Stimulated activated CD8-positive, alpha-beta memory T cell treated with anti-CD3 and anti-CD28 coated beads, Interleukin-12 subunit alpha, Interleukin-12 subunit beta, amount 100 ng/mL, for 24 hours (primary cell): ENCODE measurements at regions not wholly inside any gene's neighbourhood (a gene's known extent, or its start where the extent isn't known, plus 50 kb on each side); places are given as distances from the start of the nearest gene placed in this dataset.
"Not testable (repeated sequence)": the region's sequence is repeated elsewhere in the genome, so short reads cannot be mapped to it uniquely, and the experiment has no call there.

ENCODE experiments used
- DNase-seq: peaks from one replicate; pipeline ENCODE4 v3.0.0-alpha.2; 2020; ENCODE audit errors: extremely low read depth

DNA sequence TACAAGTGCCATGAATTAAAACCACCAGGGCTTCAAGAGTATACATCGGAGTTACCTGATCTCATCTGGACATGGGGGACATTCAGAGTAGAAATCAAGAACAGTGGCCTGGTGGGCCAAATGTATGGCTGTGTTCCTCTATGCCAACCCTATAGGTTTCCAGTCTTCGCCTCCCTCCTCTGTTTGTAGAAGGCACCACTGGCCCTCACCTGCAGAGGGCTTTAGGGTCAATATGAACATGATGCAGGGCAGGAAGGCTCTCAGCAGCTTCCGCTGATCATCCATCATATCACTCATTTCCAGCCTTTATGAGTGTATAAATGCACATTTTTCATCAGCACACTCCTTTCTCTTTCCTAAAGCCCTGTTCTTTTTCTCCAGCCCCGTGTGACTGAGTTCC lies 555.5 kb upstream of the BRINP1 start:
- no peak for DNase-seq

DNA sequence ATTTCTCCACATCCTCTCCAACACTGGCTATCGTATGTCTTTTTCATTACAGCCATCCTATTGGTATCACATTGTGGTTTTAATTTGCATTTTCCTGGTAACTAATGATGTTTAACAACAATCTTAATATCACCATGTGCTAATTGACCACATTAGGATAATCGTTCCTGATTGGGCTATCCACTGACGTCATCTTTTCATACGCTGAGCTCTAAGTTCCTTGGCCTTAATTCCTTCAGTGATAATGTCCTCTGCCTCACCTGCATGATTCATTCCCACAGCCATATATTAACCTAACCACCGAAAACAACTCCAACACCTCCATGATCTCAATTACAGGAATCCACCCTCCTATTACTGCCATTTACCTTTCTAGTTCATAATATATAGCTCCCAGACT lies 547.9 kb upstream of the BRINP1 start:
- DNase-seq: no peak

DNA sequence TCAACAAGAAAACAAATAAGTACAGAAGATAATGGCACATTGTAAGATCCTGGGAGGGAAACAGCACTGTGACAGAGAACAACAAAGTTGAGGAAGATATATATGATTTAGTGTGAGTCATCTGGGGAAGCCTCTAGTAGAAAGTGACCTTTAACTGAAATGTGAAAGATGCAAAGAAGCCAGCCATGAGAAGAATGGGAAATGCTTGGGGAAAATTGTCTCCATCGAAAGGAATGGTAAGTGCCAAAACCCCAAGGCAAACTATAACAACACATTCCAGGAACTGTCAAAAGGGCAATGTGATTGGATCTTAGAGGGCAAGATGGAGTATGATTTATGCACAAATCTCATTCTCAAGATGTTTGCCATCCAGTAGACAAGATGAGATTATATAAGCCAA lies 537.8 kb upstream of the BRINP1 start:
- DNase-seq: no peak

DNA sequence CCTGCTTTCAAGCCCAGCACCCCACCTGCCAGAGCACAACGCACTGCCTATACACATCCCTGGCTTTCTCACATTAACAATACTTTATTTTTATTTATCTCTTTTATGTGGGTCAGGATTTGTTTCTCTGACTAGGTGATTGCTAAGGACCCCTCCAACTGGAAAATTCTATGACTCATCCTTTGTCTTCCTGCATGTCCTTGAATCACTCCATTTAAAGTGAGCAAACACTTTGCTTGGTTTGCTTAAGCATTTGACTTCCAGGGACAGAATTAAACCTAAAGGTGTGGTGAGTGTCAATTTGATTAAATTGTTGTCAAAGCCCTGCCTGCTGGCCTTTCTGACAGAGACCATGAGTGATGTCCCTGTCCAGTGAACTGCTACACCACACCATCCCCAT lies 536.5 kb upstream of the BRINP1 start:
- no peak for DNase-seq

DNA sequence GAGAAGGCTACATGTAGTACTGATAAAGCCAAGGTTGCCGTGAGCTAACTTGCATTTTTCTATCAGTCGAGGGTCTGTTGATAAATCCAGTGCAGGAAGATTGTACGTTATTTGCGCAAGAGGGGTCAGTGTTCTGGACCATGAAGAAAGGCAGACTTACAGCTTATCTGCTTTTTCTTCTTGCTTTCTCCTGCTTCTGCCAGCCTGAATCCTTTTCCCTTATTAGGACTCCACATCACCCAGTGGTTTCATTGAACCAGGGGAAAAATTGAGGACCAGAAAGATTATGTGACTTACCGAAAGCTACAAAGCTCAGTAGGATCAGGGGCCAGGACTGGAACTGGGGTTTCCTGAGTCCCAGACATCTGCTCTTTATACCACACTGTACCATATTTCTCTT lies 534.6 kb upstream of the BRINP1 start:
- no peak for DNase-seq

DNA sequence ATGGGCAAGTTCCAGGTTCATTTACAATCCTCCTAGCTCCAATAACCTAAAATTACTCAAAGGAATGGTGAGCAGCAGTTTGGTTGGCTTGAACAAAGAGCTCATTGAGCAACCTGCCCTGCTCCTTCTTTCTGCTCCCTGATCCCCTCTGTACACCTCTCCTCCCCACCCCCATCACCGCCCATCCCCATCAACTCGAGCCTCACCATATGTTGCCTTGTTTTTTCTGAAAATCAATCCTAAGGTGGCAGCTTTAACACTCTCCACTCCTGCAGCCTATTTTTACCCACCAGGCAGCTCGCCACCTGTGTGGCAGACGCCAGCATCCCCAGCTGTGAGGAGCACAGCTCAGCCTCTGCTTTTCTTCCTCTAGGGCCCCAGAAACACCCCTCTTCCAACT lies 533.4 kb upstream of the BRINP1 start:
- DNase-seq: no peak

DNA sequence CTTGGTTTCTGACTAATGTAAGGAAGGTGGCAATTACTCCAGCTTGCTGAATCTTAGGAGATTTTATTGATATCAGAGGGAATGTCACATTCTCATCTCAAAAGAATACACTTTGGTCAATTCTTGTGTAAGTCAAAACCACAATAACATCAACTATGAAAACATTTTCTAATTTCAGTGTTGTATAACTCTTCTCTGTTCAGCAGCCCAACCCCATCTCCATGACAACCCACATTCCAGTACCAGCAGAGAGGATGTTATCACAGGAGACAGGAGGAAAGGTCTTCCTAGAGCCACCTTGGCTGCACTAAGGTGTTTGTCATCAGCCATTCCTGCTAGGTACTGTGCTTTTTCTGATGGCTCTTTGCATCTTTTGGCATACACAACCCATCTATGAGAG lies 529.1 kb upstream of the BRINP1 start:
- DNase-seq: no peak

DNA sequence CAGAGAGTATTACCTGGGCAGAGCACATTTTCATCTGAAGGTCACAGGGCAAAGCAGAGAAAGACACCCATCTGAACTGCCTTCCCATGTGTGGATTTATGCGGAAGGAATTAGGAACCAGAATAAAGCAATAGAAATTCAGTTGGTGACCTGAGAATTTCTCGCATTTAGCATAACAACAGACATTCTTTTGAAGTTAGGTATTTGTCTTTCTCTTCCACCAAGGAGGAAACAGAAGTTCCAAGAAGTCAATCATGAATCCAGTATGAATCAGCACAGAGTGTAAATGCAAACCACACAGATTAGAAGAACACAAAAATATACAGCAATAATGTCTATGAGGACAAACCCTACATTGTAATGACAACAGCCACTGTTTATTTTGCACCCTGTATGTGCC lies 515.2 kb upstream of the BRINP1 start:
- no peak for DNase-seq

DNA sequence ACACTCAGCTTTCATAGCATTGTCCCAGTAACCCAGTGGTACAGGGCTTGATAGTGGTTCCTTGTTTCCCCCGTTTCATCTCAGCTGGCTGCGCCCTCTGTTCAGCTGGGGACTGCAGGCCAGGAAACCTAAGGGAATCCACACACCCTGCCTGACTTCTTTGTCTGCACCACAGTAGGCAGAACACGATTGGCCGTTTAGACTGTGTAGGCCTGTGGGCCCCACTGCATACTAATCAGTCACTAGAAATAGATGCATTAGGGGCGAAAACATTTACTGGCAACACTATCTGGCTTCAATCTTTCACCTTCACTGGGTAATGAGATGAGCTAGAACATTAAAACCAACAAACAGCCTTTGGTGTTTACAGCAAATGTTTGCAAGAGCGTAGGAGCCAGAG lies 512.7 kb upstream of the BRINP1 start:
- no peak for DNase-seq

DNA sequence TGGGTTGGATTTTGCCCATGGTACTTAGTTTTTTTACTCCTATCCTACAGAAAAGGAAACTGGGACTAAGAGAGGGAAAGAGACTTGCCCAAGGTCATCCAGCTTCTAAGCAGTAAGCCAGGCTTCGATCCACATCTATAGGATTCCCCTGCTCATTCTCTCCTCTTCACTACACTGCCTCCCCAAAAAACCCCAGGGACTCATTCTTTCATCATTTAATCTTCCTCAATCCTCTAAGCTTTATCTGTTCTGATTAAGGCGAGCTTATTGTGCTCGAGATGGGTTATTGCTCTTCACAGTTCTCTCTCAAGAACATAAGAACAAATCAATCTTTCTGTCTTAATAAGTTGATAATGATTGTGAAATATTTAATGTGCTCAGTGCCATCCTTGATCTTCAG lies 511.1 kb upstream of the BRINP1 start:
- no peak for DNase-seq

DNA sequence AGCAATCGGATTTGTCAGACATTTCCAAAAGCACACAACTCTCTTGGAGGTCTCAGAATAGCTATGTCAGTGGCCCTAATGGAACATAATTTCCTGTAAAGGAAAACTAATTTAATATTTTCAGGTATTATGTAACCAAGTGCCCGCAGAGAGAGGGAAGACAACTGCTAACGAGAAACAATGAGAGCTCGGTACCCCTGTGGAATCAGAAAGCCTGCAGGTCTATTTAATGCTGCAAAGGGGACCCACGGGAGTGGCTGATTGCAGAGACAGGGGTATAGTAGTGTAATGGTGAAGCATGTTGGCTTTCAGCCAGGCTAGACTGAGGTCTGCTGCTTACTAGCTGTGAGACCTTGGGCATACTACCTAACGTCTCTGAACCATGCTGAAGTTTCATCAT lies 508.1 kb upstream of the BRINP1 start:
- DNase-seq: no peak

DNA sequence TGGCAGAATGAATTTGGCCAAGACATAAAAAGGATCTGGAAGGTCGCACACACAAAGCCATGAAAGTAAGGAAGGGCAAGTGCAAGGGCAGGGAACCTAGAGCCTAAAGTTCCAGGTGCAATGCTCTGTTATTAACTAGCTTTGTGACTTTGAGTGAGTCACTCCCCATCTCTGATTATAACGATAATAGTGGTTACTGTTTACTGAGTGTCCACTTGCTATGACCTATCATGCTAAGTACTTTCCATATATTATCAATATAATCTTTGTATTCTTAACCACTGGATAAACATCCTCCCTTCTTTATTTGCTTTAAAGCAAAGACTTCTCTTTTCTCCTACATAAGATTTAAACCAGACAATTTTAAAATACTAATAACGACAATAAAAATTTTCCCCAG lies 504.6 kb upstream of the BRINP1 start:
- DNase-seq: no peak

DNA sequence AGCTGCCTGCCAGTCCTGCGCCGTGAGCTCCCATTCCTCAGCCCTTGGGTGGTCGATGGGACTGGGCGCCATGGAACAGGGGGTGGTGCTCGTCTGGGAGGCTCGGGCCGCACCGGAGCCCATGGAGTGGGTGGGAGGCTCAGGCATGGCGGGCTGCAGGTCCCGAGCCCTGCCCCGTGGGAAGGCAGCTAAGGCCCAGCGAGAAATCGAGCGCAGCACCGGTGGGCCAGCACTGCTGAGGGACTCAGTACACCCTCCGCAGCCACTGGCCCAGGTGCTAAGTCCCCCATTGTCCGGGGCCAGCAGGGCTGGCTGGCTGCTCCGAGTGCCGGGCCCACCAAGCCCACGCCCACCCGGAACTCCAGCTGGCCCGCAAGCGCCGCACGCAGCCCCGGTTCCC lies 501.0 kb upstream of the BRINP1 start:
- not testable (repeated sequence) for DNase-seq

DNA sequence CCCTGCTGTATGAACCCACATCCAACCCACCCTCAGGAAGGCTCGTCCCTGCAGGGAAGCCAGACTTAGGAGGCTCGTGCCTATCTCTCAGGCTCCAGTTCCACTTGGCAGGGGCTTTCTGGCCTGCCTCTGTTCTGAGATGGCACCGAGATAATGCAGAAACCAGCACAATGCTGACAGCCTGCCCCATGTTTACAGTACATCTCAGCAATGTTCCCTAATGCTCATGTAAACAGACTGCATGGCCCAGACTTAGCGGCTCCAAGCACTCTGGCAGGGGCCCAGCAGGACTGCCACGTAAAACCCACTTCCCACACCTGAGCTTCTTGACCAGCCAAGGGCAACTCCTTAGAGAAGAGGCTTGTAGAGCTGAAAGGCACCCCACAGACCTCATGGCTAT lies 499.5 kb upstream of the BRINP1 start:
- DNase-seq: no peak

DNA sequence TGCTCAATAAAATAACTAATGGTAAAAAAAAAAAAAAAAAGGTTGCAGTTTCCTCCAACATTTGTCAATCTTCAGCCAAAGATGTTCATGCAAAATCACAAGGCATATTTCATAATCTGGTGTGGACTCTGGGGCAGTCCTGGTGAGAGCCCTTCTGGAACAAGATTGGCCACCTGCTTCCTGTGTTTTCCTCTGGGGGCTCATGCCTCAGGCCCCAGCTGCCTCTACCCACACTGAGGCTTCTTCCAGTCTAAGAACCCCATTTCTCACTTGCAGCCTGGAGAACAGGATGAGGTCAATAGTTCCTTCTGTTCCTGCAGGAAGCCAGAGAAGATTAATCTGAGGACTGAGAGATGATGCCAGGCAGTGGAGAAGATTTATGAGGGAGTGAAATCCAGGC lies 492.6 kb upstream of the BRINP1 start:
- DNase-seq: no peak

DNA sequence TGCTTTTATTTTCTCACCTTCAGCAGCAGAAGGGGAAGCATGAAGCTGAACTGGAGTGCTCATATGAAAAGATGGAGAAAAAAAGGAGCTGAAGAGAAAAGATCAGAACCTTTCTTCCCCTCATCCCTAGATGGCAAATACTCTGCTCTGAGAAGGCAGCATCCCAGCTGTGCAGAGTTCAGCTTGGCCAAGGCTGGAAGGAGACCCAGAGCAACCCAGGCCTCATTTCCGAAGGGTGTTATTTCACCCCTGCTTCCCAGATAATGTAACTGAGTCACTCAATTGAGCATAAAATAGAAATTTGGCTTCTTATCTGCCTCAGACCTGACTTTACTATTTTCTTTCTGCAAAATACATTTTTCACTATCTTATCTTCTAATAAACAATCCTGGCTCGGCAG lies 489.9 kb upstream of the BRINP1 start:
- no peak for DNase-seq

DNA sequence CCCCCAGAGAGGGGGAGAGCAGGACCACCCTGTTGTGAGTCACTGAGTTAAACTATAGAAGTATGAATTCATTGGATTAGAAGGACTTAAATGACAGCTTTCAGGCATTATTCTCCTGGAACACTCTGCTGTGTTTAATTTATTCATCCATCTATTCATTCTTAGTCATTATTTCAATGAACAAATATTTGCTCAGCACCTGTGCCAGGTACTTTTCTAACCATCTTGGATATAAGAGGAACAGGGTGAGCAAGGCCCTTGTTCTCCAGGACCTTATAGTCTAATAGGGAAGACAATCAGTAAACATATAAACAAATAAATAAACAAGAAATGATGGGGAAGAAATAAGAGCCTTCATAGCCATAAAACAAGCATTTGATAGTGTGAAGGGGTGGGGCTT lies 483.9 kb upstream of the BRINP1 start:
- DNase-seq: no peak

DNA sequence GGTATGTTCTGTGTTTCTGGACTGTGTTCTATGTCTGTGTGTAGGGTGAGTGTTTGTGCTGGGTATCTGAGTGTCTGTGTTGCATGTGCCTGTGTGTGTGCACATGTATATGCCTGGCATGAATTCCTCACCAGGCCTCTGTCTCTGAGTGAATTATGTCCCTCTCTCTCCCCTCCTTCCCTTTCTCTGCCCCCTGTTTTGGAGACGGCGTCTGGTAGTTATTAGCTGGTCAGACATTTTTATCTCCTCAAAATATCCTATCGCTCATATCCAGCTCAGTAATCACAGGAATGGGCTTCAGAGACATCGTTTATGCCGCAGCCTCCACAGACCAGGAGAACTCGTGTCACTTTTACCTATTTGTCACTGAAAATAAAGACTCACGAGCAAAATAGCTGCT lies 483.2 kb upstream of the BRINP1 start:
- no peak for DNase-seq

DNA sequence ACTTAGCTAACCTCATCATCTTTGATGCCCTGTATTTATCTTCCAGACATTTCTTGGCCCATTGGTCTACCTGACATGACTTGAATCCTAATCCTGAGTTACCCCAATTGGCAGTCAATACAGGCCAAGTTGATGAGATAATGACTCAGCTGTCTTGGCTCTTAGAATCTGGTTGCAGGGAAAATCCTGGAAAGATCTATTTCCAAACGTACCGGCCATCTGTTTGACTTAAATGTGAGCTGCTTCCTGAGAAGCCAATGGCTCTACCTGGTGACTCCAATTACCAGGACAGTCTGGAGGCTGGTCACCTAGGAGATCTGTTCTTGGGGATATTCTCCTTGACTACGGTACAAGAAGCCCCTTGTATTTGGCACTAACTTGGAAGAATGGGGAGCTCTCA lies 475.2 kb upstream of the BRINP1 start:
- DNase-seq: no peak

DNA sequence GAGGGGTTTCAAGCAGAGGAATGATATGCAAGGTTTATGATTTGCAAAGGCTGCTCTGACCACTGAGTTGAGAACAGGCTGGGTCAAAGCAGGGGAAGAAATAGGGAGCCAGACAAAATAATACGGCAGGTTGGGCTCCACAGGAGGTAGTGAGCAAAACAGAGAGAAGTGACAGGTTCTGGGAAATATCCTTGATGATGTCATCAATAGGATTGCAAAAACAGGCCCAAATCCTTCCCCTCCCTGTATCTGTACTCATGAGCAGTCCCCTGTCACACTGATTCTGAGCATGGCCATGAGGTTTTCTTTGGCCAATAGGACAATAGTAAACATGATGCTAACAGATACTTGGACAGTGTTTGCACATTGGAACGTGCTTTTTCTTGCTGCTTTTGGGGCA lies 471.8 kb upstream of the BRINP1 start:
- no peak for DNase-seq

DNA sequence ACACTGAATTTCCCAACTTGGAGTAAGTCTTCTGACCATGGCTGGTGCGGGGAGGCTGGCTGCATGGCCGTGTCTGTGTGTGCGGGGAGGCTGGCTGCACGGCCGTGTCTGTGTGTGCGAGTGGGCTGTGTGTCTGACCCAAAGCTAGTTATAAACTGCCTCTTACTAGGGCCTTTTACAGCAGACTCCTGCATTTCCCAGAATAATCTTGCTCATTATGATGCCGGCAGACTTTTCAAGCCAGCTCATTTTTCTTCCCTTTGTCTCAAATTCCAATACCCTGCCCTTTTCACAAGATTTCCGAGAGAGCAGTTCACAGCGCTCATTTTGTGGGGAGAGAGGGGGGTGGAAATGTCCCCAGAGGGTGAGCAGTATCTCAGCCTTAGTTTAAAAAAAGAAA lies 470.7 kb upstream of the BRINP1 start:
- DNase-seq: no peak

DNA sequence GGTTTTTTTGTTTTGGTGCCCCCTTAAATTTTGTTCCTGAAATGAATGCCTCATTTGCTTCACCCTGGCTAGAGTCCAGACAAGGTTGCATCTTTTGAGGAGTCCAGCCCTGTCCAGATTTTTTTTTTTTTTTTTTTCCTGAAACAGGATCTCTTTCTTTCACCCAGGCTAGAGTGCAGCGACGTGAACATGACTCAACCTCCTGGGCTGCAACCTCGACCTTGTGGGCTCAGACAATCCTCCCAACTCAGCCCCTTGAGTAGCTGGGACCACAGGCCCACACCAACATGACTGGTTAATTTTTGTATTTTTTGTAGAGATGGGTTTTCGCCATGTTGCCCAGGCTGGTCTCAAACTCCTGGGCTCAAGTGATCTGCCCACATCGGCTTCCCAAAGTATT lies 469.0 kb upstream of the BRINP1 start:
- no peak for DNase-seq

DNA sequence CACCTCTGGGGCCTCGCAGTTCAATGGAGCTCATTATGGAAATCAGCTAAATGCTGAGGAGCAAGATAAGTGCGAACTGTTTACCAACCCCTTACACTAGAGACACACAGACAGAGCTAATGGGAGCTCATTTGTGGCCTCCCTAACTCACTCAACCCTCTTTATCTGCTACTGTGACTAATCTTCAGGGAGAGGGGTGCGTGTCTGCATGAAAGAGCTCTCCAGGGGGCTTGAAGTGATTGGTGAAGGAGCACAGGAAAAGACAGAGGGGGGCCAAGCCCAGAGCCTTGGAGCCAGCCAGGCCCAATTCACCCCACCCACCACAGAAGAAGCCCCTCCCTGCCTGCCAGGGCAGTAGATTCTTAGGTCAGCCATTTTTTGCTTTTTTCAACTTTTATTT lies 466.8 kb upstream of the BRINP1 start:
- DNase-seq: no peak

DNA sequence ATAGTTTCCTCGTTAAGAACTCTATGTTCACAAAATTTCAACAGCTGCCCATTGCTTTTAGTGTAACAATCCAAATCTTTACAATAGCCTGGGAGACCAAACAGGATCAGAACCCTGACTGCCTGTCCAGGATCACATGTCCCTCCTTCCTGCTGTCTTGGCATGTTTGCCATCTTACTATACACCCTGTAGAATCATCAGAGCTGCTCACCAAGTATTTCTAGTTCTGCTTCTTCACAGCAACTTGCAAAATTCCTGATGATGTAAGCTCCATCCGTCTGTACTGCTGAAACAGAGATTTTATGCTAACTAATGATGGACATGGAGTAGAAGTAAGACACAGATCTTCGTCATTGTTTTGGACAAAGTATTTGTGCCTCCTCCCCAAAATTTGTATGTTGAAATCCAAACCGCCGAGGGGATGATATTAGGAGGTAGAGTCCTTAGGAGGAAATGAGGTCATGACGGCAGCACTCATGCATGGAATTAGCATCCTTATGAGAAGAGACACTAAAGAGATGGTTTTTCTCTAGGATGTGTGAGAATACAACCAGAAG lies 464.9 kb upstream of the BRINP1 start:
- DNase-seq: no peak

DNA sequence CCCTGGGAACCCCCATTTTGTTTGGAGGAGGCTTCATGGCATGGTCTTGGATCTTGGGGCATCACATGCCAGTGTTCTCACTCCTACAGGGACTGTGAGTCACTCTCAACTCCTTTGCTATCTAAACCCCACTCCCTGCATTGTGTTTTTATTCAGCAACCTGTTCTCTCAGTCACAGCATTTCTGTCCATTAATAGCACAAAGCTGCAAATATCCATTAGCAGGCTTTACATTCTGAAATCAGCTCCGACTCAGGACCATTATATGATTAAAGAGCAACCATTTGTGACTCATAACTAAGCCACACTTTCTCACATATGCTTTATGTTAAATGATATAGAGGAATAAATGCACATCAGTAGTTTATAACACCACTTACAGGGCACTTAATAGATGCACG lies 462.1 kb upstream of the BRINP1 start:
- DNase-seq: no peak
